Endothelial cell of umbilical vein (primary cell): ENCODE measurements at regions not wholly inside any gene's neighbourhood (a gene's known extent, or its start where the extent isn't known, plus 50 kb on each side); places are given as distances from the start of the nearest gene placed in this dataset.

ENCODE experiments used
- EZH2 ChIP-seq: IDR thresholded peaks from 2 replicates; pipeline ENCODE4 v1.6.1; 2012; ENCODE audit warnings: borderline replicate concordance, low read depth, mild to moderate bottlenecking, moderate library complexity, low read length, inconsistent platforms; ENCODE audit not compliant: severe bottlenecking
- GATA2 ChIP-seq: IDR thresholded peaks from 2 replicates; pipeline ENCODE4 v1.7.0; 2011; ENCODE audit warnings: low read depth, mild to moderate bottlenecking, moderate library complexity, mixed read lengths, low read length; ENCODE audit not compliant: insufficient read length, insufficient read depth
- JUN ChIP-seq: IDR thresholded peaks from 2 replicates; pipeline ENCODE4 v1.6.1; 2011; ENCODE audit warnings: borderline replicate concordance, low read depth; ENCODE audit not compliant: insufficient read length, insufficient read depth
- POLR2A ChIP-seq: IDR thresholded peaks from 2 replicates; pipeline ENCODE4 v1.6.1; 2012; ENCODE audit warnings: low read depth, mild to moderate bottlenecking, control low read depth, low read length
- TF ChIP-seq, protein P1 (sequence below), 2 donors: IDR thresholded peaks; 1 replicate in 1 of 2; 2 replicates in 1 of 2; pipeline ENCODE4 v1.5.1; 2011; ENCODE audit warnings: low read length in 2 of 2, mild to moderate bottlenecking in 2 of 2, moderate library complexity in 2 of 2, control low read depth in 1 of 2, inconsistent platforms in 1 of 2, low read depth in 1 of 2; ENCODE audit not compliant: insufficient read depth in 1 of 2; ENCODE audit errors: extremely low read depth in 1 of 2
- TF ChIP-seq, protein P2 (sequence below): IDR thresholded peaks from 2 replicates; pipeline ENCODE4 v1.6.1; 2011; ENCODE audit not compliant: insufficient read depth, insufficient read length

DNA sequence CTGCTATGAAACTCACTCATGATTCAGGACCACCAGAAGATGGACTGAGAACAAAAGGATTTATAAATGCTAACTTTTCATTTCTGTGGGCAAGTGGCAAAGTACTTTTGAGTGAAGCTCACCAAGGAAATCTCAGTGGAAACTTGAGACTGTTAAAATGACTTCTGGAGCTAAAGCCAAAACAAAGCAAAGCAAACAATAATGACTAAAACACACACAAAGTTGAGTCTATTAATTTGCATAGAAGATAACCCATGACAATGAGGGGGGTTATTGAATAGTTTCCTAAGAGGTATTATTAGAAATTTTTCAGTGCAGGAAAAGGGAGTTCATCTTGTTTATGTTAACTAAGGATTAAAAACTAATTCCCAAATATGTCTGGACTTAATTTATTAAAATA, 612.8 kb upstream of the FAM174A start:
- TF ChIP-seq, protein P1, sequence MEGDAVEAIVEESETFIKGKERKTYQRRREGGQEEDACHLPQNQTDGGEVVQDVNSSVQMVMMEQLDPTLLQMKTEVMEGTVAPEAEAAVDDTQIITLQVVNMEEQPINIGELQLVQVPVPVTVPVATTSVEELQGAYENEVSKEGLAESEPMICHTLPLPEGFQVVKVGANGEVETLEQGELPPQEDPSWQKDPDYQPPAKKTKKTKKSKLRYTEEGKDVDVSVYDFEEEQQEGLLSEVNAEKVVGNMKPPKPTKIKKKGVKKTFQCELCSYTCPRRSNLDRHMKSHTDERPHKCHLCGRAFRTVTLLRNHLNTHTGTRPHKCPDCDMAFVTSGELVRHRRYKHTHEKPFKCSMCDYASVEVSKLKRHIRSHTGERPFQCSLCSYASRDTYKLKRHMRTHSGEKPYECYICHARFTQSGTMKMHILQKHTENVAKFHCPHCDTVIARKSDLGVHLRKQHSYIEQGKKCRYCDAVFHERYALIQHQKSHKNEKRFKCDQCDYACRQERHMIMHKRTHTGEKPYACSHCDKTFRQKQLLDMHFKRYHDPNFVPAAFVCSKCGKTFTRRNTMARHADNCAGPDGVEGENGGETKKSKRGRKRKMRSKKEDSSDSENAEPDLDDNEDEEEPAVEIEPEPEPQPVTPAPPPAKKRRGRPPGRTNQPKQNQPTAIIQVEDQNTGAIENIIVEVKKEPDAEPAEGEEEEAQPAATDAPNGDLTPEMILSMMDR (IDR thresholded peaks at IDR 0.05; ENCODE audit: extremely low read depth in 1 of 2, insufficient read depth in 1 of 2, low read depth in 1 of 2, low read length in 2 of 2) = no peak
- TF ChIP-seq POLR2A (no peak), EZH2 (no peak), GATA2 (no peak), JUN (no peak)
- TF ChIP-seq, protein P2, sequence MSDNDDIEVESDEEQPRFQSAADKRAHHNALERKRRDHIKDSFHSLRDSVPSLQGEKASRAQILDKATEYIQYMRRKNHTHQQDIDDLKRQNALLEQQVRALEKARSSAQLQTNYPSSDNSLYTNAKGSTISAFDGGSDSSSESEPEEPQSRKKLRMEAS = no peak
